ENCODE measurements at regions not wholly inside any gene's neighbourhood (a gene's known extent, or its start where the extent isn't known, plus 50 kb on each side); places are given as distances from the start of the nearest gene placed in this dataset.

DNA sequence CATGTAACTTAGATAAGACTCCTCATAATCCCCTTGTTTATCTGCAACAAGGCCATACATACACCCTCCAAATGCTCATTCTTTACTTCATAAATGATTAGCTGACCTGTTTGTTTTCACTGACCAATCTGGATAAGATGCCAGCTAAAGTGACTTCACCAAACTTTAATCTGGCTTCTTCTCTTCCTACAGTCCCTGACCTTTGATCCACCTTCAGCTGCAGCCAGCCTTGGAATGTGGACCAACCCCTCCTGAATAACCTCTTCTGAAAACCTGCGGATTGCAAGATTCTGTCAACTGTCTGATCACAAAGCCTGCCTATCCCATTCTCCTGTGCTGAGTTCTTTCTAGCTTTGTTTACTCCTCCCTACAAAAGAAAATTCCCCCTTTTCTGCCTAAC is 476.8 kb downstream of the LRRC70 start:
- TF ChIP-seq KAT7 (CRISPR knock-in tag; IDR thresholded peaks at IDR 0.05; ENCODE audit: borderline replicate concordance) (no peak), ZNF121 (CRISPR knock-in tag; IDR thresholded peaks at IDR 0.05) (no peak), ELF4 (CRISPR knock-in tag; IDR thresholded peaks at IDR 0.05; ENCODE audit: low read depth) (no peak), NR1H2 (CRISPR knock-in tag; IDR thresholded peaks at IDR 0.05) (no peak), CREB1 (CRISPR knock-in tag; IDR thresholded peaks at IDR 0.05) (no peak), FOXJ3 (CRISPR knock-in tag; IDR thresholded peaks at IDR 0.05; ENCODE audit: borderline replicate concordance) (no peak), ATF1 (CRISPR knock-in tag; IDR thresholded peaks at IDR 0.05) (no peak)
- TF ChIP-seq, protein P1, sequence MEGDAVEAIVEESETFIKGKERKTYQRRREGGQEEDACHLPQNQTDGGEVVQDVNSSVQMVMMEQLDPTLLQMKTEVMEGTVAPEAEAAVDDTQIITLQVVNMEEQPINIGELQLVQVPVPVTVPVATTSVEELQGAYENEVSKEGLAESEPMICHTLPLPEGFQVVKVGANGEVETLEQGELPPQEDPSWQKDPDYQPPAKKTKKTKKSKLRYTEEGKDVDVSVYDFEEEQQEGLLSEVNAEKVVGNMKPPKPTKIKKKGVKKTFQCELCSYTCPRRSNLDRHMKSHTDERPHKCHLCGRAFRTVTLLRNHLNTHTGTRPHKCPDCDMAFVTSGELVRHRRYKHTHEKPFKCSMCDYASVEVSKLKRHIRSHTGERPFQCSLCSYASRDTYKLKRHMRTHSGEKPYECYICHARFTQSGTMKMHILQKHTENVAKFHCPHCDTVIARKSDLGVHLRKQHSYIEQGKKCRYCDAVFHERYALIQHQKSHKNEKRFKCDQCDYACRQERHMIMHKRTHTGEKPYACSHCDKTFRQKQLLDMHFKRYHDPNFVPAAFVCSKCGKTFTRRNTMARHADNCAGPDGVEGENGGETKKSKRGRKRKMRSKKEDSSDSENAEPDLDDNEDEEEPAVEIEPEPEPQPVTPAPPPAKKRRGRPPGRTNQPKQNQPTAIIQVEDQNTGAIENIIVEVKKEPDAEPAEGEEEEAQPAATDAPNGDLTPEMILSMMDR (IDR thresholded peaks at IDR 0.05): no peak
- TF ChIP-seq, protein P2, sequence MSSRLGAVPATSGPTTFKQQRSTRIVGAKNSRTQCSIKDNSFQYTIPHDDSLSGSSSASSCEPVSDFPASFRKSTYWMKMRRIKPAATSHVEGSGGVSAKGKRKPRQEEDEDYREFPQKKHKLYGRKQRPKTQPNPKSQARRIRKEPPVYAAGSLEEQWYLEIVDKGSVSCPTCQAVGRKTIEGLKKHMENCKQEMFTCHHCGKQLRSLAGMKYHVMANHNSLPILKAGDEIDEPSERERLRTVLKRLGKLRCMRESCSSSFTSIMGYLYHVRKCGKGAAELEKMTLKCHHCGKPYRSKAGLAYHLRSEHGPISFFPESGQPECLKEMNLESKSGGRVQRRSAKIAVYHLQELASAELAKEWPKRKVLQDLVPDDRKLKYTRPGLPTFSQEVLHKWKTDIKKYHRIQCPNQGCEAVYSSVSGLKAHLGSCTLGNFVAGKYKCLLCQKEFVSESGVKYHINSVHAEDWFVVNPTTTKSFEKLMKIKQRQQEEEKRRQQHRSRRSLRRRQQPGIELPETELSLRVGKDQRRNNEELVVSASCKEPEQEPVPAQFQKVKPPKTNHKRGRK (CRISPR knock-in tag; IDR thresholded peaks at IDR 0.05; ENCODE audit: borderline replicate concordance): no peak
- TF ChIP-seq, protein P3, sequence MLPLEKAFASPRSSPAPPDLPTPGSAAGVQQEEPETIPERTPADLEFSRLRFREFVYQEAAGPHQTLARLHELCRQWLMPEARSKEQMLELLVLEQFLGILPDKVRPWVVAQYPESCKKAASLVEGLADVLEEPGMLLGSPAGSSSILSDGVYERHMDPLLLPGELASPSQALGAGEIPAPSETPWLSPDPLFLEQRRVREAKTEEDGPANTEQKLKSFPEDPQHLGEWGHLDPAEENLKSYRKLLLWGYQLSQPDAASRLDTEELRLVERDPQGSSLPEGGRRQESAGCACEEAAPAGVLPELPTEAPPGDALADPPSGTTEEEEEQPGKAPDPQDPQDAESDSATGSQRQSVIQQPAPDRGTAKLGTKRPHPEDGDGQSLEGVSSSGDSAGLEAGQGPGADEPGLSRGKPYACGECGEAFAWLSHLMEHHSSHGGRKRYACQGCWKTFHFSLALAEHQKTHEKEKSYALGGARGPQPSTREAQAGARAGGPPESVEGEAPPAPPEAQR (CRISPR knock-in tag; IDR thresholded peaks at IDR 0.05): no peak
- TF ChIP-seq, protein P4, sequence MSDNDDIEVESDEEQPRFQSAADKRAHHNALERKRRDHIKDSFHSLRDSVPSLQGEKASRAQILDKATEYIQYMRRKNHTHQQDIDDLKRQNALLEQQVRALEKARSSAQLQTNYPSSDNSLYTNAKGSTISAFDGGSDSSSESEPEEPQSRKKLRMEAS (CRISPR knock-in tag; IDR thresholded peaks at IDR 0.05): no peak
- TF ChIP-seq, protein P5, sequence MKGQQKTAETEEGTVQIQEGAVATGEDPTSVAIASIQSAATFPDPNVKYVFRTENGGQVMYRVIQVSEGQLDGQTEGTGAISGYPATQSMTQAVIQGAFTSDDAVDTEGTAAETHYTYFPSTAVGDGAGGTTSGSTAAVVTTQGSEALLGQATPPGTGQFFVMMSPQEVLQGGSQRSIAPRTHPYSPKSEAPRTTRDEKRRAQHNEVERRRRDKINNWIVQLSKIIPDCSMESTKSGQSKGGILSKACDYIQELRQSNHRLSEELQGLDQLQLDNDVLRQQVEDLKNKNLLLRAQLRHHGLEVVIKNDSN (CRISPR knock-in tag; IDR thresholded peaks at IDR 0.05): no peak
